DMS153 (cell line): ENCODE measurements at regions not wholly inside any gene's neighbourhood (a gene's known extent, or its start where the extent isn't known, plus 50 kb on each side); places are given as distances from the start of the nearest gene placed in this dataset.

Experiments used
- DNase-seq: peaks from one replicate; lab custom pipeline; 2025; lab: John Stamatoyannopoulos, UW

GRCh38 chr1:219313961-219314360, 140.3 kb downstream of the LYPLAL1 start:
- DNase-seq, result no peak

GRCh38 chr1:219312967-219313366, 139.3 kb downstream of the LYPLAL1 start:
- no peak for DNase-seq

GRCh38 chr1:219310181-219310728, 136.6 kb downstream of the LYPLAL1 start:
- DNase-seq, result no peak

GRCh38 chr1:219308367-219308766, 134.7 kb downstream of the LYPLAL1 start:
- DNase-seq, result no peak

GRCh38 chr1:219304227-219305226, 130.8 kb downstream of the LYPLAL1 start:
- DNase-seq, result no peak

- no peak for DNase-seq
Observed at GRCh38 chr1:219302697-219303096, 129.0 kb downstream of the LYPLAL1 start.

- no peak for DNase-seq
Observed at GRCh38 chr1:219299420-219299819, 125.7 kb downstream of the LYPLAL1 start.

GRCh38 chr1:219298571-219299148, 125.0 kb downstream of the LYPLAL1 start:
- DNase-seq, result no peak

GRCh38 chr1:219296430-219297355, 123.0 kb downstream of the LYPLAL1 start:
- no peak for DNase-seq

- no peak for DNase-seq
Observed at GRCh38 chr1:219294251-219294650, 120.6 kb downstream of the LYPLAL1 start.

- DNase-seq, result no peak
Observed at GRCh38 chr1:219293410-219293809, 119.7 kb downstream of the LYPLAL1 start.

- DNase-seq, result no peak
Observed at GRCh38 chr1:219292999-219293398, 119.3 kb downstream of the LYPLAL1 start.

- no peak for DNase-seq
Observed at GRCh38 chr1:219292341-219292740, 118.7 kb downstream of the LYPLAL1 start.

- DNase-seq, result no peak
Observed at GRCh38 chr1:219289171-219289570, 115.5 kb downstream of the LYPLAL1 start.

- DNase-seq, result no peak
Observed at GRCh38 chr1:219283541-219283940, 109.9 kb downstream of the LYPLAL1 start.

GRCh38 chr1:219281831-219282230, 108.2 kb downstream of the LYPLAL1 start:
- DNase-seq, result no peak

GRCh38 chr1:219279017-219279770, 105.5 kb downstream of the LYPLAL1 start:
- DNase-seq, result no peak

- no peak for DNase-seq
Observed at GRCh38 chr1:219278288-219278687, 104.6 kb downstream of the LYPLAL1 start.

GRCh38 chr1:219277304-219278105, 103.8 kb downstream of the LYPLAL1 start:
- DNase-seq, result no peak

GRCh38 chr1:219276049-219276738, 102.5 kb downstream of the LYPLAL1 start:
- no peak for DNase-seq
